RWPE1 (cell line): ENCODE measurements at regions not wholly inside any gene's neighbourhood (a gene's known extent, or its start where the extent isn't known, plus 50 kb on each side); places are given as distances from the start of the nearest gene placed in this dataset.

ENCODE experiments used
- CTCF ChIA-PET: fragments of 350-600 bp; sonication (Branson Sonifier 250); formaldehyde crosslinking; extraction: SDS; loops from one replicate; lab custom pipeline; 2021; lab: Yijun Ruan, JAX
- POLR2A ChIA-PET: fragments of 400-600 bp; formaldehyde crosslinking; extraction: SDS; loops from one replicate; lab custom pipeline; 2020; ENCODE audit warnings: antibody characterized with exemption; ENCODE audit not compliant: low non-redundant PET; lab: Yijun Ruan, JAX
- DNase-seq: peaks from one replicate; pipeline ENCODE4 v3.0.0; 2012; ENCODE audit warnings: low spot score
- H3K27ac ChIP-seq: fragments of 450-650 bp; 2 replicates; pipeline ENCODE4 v1.5.1; 2017
- TF ChIP-seq, protein P1 (sequence below): fragments of 450-650 bp; conservative IDR thresholded peaks from 2 replicates; pipeline ENCODE4 v1.5.1; 2017; ENCODE audit warnings: low read depth, mild to moderate bottlenecking

- ChIA-PET POLR2A (no interaction called here), CTCF (no interaction called here)
- TF ChIP-seq, protein P1, sequence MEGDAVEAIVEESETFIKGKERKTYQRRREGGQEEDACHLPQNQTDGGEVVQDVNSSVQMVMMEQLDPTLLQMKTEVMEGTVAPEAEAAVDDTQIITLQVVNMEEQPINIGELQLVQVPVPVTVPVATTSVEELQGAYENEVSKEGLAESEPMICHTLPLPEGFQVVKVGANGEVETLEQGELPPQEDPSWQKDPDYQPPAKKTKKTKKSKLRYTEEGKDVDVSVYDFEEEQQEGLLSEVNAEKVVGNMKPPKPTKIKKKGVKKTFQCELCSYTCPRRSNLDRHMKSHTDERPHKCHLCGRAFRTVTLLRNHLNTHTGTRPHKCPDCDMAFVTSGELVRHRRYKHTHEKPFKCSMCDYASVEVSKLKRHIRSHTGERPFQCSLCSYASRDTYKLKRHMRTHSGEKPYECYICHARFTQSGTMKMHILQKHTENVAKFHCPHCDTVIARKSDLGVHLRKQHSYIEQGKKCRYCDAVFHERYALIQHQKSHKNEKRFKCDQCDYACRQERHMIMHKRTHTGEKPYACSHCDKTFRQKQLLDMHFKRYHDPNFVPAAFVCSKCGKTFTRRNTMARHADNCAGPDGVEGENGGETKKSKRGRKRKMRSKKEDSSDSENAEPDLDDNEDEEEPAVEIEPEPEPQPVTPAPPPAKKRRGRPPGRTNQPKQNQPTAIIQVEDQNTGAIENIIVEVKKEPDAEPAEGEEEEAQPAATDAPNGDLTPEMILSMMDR = no peak
- H3K27ac ChIP-seq = no peak overlapping the region
- DNase-seq = no peak
These were observed 367.7 kb upstream of the CDH11 start for GRCh38 chr16:65489531-65490023.

DNA sequence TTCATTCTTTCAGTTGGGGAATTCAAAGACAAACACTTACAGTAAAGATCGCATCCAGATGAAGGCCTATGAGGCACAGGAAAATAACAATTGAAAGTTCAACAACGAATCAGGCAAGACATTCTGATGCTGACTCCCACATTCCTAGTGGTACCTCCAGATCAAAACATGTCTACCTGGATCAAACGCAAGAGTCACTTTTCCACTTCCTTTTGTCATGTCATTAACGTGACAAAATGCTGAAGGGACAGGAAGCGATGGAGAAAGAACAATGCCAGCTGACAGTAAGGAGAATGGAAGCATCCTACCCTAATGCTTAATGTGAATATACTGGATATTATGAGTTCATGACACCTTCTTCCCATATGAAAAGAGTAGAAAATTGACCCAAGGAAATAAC is 365.4 kb upstream of the CDH11 start:
- DNase-seq = no peak
- H3K27ac ChIP-seq = no peak overlapping the region
- ChIA-PET POLR2A (no interaction called here), CTCF (no interaction called here)
- TF ChIP-seq, protein P1 = no peak

DNA sequence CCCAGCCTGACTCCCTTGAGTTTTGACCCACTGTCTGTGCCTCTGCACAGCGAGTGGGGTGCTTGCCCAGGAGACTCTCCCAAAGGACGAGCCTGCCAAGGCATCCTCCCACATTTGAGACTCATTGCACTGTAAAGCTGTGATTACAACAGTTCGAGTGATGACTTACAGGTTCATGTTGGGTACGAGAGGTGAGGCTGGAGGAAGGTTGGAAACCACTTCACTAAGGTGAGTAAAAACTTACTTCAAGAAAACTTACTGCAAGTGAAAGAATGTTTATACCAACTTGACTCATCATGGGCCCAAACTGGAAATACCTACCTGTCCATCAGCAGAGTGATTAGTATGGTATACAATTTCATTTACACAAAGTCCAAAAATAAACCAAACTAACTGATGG is 360.1 kb upstream of the CDH11 start:
- POLR2A ChIA-PET = no interaction called here
- H3K27ac ChIP-seq = no peak overlapping the region
- TF ChIP-seq, protein P1 = no peak
- DNase-seq = peak; percentile 37
- CTCF ChIA-PET = no interaction called here

GRCh38 chr16:65480281-65481091 is 358.6 kb upstream of the CDH11 start:
- ChIA-PET CTCF (interaction anchor here (0.6 kb wide), 1 partner anchor 23 kb away, joined by 4 read pairs; no protein-coding TSS in a partner anchor), POLR2A (no interaction called here)
- no peak for DNase-seq
- TF ChIP-seq, protein P1 = no peak
- H3K27ac ChIP-seq = no peak overlapping the region

GRCh38 chr16:65476448-65476955 is 354.6 kb upstream of the CDH11 start:
- no peak overlapping the region for H3K27ac ChIP-seq
- peak; percentile 3 for DNase-seq
- ChIA-PET POLR2A (no interaction called here), CTCF (interaction anchor here (0.6 kb wide), 1 partner anchor 751 kb away, joined by 5 read pairs; no protein-coding TSS in a partner anchor)
- TF ChIP-seq, protein P1 = no peak

DNA sequence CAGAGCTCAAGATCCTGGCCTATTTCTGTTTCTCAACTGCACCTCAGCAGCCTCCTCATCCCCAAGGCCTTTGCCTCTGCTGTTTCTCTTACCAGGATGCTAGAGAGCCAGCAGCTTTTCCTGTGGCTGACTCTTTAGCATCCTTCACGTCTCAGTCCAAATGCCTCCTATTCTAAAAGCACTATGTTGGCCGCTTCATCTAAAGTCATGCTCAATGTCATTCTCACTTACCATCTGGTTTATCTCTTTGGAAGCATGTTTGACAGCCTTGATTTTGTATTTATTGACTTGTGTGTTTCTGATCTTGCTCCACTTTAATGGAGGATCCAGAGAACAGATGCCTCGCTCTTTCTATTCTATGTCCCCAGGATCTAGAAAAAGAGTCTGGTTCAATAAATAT is 351.8 kb upstream of the CDH11 start:
- TF ChIP-seq, protein P1 = no peak
- ChIA-PET POLR2A (no interaction called here), CTCF (no interaction called here)
- no peak overlapping the region for H3K27ac ChIP-seq
- no peak for DNase-seq
